Activated CD8-positive, alpha-beta memory T cell treated with anti-CD3 and anti-CD28 coated beads for 24 hours (primary cell): ENCODE measurements at regions not wholly inside any gene's neighbourhood (a gene's known extent, or its start where the extent isn't known, plus 50 kb on each side); places are given as distances from the start of the nearest gene placed in this dataset.

Experiments used
- DNase-seq: peaks from one replicate; pipeline ENCODE4 v3.0.0-alpha.2; 2020

DNA sequence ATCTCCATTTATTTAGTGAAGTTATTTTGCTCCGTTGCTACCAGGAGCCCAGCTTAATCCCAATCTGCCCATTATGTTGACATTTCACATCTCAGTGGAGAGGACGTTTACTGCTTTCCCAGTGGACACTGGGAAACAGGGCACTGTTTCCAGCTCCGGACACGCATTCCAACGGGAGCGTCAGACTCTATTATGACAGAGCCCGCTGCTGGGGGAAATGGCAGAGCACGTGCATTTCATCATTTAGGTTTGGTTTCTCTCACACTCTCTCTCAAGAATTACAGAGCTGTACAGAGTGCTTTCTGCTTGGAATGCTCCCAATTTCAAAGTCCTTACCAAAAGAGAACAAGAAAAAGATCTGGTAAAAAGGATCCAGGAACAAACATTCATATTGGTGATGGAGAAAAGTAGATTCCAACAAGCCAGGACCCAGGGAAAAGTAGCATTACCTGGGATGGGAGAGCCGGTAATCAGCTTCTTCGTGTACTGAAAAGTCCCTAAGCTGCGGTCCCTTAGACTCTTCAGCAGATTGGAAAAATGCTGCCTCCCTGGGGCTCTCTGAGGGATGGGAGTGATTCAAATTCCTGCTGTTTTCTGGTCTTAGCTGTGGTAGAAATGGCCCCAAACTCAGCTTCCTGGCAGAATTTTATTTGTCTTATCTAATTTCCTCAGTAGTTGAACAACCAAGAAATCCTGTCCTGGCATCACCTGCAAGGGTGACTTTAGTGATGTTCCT is 136.0 kb upstream of the THBS1 start:
- no peak for DNase-seq

DNA sequence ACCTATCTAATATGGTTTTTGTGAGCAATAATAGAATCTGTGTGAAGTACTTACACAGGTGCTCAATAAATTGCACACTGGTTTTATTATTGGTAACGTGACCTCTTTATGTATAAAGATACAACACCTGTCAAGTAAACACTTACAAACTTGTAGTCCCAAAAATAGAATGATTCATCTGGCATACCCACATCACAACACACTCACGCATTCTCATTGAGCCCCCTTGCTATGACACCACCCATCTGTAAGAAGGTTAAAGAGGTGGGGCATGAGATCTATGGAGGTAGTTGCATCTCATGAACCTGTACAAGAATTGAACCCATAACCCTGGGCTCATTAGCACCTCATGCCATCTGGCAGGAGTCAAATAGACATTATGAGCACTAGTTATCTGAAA is 134.9 kb upstream of the THBS1 start:
- no peak for DNase-seq

DNA sequence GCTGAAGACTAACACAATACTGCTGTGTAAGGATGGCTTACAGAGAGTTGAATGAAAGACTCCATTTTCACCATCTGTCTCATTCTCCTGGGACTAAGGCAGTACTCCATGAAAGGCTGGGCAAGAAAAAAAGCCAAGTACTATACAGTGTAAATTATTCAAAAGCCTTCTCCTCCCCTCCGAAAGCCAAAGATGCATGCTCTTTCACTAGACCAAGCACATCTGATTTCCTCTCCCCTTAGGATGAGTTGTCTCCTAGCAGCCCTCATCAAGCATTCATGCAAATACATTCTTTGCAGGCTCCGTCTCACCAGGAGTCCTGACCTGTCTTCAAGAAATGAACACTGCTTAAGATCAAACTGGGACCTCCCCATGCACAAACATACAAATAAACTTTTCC is 133.5 kb upstream of the THBS1 start:
- DNase-seq = no peak

DNA sequence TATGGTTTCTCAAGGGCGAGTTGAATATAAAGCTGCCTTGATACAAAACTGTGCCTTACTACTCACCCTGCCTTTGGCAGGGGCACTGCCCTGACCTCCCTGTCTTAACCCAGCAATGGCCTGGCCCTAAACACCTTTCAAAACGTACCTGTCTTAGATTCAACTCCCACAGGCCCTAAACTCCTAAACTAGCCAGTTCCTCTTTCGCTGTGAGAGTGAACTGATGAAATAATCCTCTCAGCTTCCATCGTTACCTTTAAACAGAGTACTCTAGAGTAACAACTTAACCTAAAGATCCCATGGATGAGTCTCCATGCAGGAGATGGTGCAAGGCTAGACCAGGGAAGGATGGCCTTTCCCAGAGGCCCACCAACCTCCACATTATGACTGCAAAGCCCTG is 133.0 kb upstream of the THBS1 start:
- DNase-seq = no peak

DNA sequence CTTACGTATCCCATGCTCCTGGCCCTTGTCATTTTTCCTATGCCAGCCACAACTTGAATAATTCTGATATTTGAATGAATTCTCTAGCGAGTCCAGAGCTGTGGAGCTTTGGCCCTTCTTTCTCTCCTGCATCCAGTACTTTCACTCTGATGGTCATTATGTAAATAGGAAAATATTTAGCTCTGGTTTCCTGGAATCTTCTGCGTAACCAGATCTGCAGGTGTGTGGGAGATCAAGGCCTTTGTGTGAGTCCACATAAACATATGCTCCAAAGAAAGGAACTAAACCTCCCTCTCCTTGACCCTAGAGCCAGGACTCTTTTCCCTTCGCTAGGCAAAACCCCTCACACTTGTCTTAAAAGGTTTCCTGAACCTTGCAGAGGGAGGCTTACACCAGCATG is 132.5 kb upstream of the THBS1 start:
- no peak for DNase-seq

DNA sequence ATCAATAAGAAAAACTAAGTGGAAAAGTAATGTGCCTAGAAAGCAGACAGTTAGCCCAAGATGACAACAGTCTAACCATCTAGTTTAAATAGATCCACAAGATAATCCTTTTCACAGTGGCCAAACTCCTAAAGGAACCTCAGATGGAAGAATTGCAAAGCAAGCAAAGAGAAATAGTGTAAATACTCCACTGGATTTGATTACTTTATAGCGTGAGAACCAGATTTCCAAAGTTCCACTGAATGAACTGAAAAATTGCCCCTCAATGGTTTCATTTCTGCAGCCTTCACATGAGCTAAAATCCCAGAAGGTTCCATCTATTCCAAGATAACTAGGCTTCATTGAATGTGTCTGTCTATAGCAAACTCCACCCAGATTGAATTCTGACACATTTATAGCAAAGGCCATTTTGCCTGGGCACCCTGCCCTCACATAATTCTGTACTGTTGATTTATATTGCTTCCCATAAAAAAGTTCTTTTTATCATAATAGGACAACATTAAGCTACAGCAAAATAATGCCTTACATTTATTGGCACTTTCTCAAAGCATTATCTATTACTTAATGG is 129.7 kb upstream of the THBS1 start:
- DNase-seq = no peak

DNA sequence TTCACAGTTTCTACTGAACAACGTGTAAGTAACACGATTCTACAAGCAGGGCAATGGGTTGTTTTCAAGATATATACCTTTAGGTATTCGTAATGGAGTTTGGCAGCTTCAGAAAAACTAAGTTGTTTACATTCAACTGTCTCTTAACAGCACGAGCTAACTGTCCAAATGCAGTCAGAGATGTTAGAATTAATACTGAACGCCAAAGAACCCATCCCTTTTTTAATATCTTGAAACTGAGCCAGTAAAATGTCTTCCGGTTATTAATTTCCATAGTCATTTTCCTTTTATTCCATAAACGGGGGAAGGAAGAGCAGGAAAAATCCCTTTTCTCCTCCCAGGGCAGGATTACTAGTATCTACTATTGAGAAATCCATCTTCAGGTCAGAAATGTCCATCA is 129.0 kb upstream of the THBS1 start:
- no peak for DNase-seq

DNA sequence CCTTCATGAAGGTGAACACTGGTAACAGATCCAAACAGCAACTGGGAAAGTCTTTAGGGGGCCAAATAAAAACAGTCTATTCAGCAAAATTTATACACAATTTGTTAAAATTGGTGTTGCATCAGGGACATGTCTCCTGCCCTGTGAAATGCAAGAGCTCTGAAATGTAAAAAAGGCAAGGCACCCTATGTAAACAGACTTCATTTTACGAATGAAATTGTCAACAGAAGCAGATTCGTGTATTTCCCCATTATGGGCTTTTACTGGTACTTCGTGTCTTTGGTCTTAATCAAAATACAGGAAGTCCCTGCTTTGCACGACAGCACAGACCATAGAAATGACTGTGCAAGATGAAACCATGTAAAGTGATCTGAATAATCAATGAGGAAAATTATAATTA is 127.3 kb upstream of the THBS1 start:
- DNase-seq = no peak

DNA sequence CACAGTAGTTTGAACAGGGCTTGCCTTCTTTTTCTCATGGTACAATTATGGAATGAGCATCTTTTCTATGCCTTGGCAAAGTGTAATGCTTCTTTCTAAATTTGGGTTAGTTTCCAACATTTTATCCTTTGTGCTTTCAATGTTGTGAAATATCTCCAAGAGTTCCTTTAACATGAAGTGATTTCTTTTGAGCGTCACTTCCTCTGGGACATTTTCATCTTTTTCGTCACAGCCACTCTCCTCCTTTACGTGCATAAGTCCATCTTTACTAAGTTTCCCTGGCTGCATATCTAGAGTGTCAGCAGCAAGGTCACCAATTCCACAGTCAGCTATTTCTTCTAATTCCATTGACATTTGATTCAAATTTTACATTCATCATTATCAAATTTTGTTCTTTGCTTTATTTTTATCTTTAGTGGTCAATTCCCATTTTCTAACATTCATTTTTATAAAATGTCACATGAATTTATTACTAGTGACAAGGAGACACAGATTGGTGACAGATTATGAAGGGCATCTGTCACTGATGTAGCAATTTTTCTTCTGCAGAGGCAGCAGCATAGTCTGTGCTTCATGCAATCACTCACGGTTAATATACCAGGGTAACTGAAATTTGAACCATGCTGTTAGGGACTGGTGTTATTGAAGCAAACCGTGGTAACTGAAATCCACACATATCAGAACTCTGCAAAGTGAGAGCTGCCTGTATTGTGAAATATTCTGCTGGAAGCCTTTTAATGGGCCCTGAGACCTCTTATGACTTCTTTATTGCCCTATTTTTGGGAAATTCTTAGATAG is 126.5 kb upstream of the THBS1 start:
- DNase-seq = no peak

DNA sequence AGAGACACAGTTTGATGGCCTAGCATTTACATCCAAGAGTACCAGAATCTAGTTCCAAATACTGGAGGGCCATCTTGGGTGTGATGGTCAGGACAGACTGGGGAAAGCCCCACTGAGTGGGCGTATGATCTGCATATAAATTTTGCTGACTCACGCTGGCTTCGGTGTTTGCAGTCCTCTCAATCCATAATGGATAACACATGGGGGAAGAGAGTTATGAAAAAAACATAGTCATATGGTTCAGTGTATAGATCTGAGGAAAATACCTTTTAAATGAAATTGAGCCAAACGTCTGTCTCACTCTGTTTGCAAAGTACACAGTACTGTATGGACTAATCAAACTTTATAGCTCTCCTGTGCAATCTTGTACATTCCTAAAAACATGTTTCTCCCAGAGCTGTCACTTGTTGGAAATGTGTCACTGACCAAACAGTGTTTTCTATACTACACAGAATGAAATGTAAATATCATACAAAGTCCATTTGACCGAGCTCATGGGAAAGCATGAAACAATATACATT is 125.3 kb upstream of the THBS1 start:
- DNase-seq = no peak

DNA sequence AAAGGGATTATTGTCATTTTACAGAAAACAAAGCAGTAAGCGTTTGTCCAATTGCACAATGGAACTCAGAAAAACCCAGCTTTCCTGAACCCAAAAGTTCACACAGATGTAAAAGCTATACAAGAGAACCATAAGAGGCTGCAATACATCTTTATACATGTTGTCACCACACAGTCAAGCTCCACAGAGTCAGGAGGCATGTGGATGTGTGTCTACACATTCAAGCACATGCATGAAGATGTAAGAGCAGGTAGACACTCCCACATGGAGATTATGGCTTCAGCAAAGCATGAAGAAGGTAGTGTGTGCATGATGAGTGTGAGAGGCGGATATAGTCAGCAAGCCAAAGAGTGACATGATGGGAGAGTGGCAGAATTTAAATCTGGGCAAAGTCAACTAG is 124.7 kb upstream of the THBS1 start:
- DNase-seq = no peak

DNA sequence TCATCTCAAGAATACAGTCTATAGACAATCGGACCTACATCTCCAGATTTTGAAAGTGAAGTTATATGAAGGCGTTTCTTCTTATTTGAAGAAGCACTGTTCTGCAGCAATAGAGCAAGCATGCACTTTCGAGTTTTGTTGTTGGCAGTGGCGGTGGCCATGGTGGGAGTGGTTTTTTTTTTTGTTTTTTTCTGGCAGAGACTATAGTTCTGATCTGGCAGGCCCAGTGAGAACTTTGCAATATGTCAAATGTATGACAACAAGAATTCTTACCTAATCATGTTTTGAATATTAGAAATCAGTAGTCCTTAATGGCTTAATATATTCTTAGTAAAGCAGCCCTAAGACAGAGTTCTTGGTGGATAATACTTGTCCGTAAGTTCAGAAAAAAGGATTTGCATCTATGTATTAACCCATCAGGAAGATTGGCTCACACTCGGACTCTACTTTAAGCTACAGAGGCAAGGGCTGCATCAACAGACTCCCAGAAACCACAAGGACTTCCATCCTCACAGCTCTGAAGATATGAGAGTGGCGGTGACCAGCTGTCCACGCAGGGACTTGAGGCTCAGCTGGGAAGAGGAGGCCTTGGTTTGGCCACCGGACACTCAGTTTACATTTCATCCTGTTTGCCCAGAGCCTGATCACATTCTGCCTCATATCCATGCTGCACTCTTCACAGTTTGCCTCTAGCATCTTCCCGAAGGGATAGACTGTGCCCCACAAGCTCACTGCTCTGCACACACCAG is 124.1 kb upstream of the THBS1 start:
- no peak for DNase-seq

DNA sequence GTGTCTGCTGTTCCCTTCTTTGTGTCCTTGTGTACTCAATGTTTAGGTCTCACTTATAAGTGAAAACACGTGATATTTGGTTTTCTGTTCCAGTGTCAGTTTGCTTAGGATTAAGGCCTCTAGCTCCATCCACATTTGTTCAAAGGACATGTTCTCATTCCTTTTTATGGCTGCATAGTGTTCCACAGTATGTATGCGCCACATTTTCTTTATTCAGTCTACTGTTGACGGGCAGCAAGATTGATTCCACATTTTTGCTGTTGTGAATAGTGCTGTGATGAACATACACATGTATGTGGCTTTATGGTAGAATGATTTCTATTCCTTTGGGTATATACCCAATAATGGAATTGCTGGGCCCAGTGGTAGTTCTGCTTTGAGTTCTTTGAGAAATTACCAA is 122.7 kb upstream of the THBS1 start:
- DNase-seq = no peak

DNA sequence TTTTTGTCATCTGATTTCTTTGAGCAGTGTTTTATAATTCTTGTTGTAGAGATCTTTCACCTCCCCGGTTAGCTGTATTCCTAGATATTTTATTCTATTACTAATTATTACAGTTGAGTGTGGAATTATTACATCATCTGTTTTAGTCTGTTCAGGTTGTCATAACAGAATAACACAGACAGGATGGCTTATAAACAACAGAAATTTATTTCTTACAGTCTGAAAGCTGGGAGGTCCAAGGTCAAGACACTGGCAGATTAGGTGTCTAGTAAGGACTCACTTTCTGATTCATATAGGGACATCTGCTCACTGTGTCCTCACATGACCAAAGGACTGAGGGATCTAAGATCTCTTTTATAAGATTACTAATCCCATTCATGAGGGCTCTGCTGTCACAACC is 121.3 kb upstream of the THBS1 start:
- no peak for DNase-seq

DNA sequence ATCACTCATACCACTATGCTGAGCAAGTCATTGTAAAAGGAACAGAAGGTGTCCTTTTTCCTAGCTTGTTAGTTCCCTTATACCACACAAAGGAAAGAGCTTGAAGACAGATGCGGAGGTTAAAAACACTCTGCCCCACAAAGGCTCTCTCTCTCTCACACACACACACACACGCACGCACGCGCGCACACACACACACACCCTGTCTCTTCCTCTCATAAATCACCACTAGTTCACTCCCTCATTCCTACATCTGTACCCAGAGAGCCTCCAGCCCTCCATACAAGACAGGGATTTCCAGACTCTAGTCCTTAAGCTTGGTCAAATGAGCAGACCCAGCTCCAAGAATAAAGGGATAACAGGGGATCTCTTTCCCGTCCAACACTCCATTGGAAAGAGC is 120.1 kb upstream of the THBS1 start:
- DNase-seq = no peak

DNA sequence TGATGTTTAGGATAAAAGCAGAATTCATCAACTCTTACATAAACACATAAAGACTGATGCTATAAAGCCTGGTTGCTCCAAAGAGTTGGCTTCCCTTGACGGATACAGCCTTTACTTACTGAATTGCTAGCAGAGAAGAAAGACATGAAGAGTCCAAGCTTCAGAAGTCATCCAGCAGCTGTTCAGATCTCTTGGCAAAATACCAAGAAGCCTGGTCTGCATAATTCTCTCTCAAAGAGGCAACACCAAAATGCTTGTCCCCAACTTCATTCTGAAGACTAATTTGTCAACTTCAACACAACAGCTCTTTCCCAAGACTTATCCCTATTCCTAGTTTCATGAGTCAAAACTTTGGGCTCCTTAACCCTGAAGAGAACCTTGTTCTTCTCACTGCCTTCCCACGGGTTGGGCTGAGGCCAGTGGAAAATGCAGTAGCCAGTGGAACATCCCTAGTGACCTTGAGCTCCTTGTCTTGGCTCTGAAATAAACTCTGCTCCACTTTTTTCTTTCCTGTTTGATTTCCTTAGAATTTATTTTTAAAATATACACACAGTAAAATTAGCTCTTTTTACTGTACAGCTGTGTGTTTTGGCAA is 119.2 kb upstream of the THBS1 start:
- DNase-seq = no peak

DNA sequence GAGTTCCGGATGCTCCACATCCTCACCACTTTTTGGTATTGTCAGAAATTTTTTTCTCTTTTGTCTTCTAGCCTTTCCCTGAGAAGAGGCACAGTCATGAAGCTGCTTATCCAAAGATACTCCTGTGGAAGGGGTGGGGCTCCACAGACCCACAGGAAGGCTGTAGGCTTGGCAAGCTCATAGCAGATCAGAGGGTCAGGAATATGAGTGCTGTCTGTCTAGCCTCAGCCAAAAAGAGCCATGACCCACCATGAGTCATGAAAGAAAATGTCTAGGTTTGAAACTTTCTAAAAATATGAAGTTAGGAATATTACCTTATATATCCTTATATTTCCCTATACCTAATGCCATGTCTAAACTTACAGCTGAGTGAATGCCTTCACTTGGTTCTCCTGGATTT is 118.2 kb upstream of the THBS1 start:
- no peak for DNase-seq

DNA sequence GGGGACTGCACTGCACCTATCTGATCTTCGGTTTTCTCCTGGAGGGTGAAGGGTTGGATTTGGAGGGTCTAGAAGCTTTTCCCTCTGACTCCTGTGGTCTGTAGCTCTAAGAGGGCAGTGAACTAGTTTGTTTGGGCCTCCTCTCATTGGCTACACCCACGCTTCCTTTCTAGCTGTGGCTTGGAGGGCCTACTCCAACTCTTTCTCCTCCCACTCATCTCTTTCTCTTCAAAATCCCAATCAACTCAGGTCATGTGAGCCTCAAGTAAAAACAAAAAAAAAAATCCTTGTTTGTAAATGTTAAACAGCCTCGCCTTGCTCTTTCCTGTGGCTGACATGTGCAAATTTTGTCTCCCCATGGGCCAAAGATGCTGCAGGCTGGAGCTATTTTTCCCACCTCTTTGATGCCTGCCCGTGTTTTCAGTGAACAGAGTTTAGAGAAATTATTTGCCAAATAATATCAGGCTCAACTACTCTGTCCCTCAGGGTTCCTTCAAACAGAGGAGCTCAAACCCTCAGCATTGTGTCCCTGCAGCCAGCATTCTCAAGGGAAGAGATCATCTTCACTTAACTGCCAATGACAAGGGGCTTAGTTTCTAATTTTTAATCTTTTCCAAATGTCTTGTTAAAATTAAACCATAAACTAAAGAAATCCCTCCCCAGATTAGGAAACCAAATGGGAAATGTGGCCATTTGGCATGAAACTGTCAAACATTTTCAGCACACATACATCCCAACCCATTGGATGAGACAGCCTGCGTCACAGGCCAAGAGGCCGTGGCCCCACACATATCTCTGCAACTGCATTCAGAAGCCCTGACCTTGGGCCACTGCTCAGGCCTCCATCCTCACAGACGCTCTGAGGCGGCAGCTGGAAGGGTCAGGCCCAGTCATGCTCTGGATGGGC is 114.8 kb upstream of the THBS1 start:
- no peak for DNase-seq

DNA sequence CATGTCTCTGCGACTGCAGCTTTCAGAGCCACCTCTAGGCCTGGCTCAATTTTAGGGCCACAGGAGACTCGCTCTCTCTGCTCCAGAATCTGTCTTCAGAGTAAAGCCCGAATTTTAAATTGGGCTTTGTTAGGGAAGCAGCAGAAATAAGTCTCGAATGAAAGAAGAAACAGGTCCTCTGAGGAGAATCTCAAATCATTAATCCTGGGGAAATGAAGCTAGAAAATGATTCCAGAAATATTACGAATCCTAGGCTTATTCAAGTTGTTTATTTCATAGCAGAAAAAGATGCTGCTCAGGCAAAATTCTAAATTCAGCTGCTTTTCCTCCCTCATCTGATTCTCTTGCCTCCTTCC is 114.2 kb upstream of the THBS1 start:
- DNase-seq = no peak

DNA sequence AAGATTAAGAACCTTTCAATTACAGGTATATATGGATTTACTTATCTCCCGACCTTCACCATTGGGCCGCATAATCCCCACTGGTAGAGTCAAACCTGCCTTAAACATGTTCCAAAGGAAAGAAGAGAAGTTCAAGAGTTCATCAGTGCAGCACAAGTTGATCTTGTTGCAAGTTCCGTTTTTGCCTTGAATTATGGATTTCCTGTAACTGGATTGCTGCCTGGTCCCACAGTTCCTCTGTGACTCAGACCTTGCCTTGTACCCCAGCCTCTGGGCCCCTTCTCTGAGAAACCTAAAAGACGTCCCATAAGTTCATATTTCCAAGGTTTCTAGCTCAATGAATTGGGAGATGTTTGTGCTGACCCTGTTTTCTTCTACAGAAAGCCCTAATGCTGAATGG is 112.5 kb upstream of the THBS1 start:
- no peak for DNase-seq

DNA sequence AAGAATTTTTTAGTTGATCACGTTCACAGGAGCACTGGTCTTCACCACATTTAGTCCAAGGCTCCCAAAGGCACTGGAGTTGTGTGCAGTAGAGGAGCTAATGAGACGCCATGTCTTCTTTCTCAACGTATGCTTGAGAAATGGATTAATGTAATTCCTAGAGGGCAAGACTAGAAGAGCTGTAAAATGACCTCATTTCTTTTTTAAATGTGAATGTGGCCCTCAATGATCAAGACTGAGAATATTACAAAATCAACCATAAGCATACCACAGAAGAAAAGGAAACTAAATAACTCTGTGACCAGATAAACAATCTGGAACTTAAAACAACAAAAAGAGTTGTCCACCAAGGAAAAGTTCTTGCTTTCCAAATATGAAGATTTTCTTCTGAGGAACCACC is 112.1 kb upstream of the THBS1 start:
- no peak for DNase-seq
